ENCODE measurements at regions not wholly inside any gene's neighbourhood (a gene's known extent, or its start where the extent isn't known, plus 50 kb on each side); places are given as distances from the start of the nearest gene placed in this dataset.

- TF ChIP-seq CTCF (IDR thresholded peaks at IDR 0.05) (no peak), EZH2 (IDR thresholded peaks at IDR 0.05) (no peak), EZH2phosphoT487 (IDR thresholded peaks at IDR 0.05) (no peak)
These were observed 157.4 kb downstream of the SIPA1L2 start for GRCh38 chr1:232472485-232473041.
